Hippocampal formation (tissue), 2 donors: ENCODE measurements at regions not wholly inside any gene's neighbourhood (a gene's known extent, or its start where the extent isn't known, plus 50 kb on each side); places are given as distances from the start of the nearest gene placed in this dataset.
"Not testable (repeated sequence)": the region's sequence is repeated elsewhere in the genome, so short reads cannot be mapped to it uniquely, and the experiment has no call there.

Source experiments
- DNase-seq, 2 donors: peaks; one replicate each; lab custom pipeline; 2025; lab: John Stamatoyannopoulos, UW

DNA sequence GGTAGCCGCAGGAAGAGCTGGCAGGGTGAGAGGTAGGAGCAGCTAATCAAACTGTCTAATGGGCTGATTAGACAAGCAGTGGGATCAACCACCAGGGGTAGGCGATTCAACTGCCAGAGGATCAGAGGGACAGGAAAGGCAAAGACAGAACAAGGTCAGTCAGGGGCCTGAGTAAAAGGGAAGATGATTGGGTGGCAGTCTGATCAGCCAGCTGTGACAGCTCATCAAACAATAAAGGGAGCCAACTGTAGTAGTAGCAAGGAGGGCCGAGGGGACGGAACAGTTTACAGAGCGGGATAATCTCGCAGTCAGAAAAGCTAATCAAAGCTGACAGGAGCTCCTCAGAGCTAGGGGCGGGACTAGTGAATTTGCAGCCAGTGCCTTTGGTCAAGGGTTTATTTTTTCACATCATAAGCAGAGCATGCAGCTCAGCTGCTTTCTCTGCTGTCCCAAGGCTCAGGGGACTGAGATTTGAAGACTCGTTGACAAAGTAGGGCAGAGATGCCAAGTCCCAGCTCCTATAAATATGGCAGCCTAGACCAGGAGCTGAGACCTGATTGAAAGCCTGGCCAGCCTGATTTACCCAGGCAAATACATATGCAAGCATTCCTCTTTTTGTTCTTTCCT, 418.2 kb downstream of the GABRG2 start:
- DNase-seq = no peak

DNA sequence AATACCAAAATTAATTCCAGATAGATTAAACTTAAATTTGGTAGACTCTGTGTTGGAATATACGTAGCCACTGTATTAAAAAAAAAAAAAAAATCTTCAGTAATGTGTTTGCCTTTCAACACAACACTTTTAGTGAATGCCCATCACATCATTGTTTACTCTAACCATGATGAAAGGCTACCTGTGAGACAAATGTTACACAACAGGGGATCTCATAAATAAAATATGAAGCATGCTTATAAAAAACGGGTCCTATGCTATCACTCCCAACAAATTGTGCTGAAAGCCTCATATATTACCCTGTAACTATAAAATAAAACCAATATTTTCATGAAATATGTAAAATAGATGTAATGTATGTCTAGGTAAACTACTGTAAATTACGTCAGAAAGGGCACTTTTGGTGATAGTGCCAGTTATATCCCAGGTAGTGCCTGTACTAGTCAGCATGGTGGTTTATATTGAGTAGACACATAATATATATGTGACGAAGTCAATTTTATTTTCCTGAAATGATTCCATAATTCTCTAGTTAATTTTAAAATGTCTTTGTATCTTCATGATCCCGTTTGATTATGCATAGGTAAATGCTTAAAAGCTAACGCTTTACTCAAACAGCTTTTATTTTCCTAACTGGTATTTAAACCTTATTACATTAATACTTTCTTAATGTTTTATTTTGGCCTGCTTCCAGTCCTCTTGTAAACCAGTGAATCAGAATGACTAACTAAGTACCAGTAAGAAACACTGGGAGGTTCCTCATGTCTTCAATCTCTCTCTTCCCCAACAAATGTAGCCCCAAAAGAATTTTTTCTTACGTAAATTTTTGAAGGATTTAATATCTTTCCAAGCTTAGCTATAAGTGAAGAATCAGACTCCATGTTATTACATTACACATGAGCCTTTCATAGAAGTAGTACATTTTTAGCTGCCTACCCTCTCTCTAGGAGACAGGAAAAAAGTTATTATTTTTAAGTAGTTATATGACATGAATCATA, 420.3 kb downstream of the GABRG2 start:
- no peak for DNase-seq

DNA sequence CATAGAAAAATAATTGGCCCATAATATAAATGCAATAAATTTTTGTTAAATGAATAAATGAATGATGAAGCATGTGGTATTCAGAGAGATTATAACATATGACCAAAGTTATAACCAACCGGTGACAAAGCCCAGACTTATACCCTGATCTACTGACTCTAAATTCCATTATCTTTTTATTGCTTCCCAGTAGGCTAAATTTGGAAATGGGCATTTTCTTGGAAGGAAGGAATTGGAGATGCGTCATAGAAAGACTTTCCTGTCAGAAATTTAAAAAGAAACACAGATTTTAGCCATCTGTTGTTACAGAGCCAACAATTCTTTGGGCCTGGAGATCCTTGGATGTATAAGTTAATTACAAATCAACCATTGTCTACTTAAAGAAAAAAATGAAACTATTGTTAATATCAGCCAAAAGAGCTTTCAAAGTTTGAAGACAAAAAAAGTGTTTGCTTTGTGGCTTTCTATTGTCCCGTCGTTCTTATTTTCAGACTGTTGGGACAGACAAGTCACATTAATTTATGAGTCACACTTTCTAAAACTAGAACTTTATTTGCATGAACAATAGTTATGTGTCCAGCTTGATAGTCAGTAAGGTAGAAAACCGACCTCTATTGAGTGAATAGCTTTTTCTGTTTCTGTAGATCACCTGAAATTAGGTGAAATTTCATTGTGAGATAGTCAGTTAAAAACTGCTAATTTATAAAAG, 428.7 kb downstream of the GABRG2 start:
- DNase-seq = no peak

DNA sequence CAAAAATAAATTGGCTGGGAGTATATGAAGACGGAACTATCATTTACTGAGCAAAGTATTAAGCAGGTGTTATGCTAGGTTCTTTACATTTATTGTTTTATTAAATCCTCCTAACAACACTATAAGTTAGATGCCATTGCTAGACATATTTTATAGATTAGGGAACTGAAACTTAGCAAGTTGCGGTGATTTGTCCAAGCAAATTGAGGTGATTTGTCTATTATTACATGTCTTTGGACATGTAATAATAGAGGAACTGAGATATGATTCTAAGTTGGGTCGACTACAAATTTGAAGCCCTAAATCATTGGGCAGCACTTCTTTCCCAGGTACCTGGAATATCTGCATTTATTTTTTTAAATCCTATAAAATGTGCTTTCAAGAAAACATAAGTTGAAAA, 429.9 kb downstream of the GABRG2 start:
- no peak for DNase-seq

DNA sequence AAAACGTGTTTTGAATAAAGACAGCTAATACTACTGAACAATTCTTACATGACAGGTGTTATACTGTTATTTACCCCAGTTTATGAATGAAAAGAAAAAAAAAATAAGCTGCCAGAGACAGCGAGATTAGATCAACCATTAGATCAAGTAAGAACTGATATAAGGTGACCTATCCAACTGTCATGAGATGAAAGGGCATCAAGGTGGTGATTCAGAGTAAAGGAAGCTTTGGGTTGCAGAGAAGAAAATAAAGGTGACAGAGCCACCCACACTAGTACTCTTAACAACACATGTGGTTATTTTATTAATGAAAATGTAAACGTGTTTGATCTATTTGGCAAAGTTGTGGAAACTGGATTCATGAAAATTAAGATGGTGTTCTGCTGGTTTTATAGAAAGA, 435.2 kb downstream of the GABRG2 start:
- no peak for DNase-seq

DNA sequence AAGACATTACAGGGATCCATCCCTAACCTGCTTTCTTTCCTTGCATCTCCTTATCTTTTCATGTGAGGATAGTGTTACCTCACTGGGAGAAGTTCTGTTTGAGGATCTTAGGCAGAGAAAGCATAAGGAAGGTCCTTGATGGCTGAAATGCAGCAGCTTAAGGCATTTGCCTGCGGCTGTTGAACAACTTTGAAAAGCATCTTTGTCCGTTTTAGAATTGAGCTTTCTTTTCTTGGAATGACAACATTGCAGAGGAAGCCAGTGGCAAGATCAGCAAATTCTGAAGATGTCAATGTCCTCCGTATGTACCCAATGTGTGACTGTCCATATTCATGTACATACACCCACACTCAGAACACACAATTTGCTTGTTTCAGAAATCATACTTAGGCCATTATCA, 436.2 kb downstream of the GABRG2 start:
- no peak for DNase-seq

DNA sequence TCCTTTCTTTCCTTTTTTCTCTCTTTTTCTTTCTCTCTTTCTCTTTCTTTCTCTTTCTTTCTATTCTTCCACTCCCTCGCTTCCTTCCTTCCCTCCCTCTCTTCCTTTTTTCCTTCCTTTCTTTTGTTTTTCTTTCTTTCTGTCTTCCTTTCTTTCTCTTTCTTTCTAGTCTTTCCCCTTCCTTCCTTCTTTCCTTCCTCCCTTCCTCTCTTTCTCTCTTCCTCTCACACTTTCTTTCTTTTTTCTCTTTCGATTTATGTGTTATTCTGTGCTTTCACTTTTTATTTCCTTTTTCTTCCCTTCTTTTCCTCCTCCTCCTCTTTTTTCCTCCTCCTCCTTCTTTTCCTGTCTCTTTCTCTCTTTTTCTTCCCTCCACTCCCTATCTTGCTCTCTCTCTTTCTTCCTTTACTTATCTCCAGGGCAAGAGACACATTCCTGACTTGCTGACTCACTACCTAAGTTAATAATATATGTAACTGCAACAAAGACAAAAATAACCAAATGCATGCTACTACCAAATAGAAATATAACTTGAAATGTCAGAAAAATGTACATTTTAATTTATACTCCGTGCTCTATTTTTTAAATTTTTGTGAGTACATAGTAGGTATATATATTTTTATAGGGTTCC, 445.5 kb downstream of the GABRG2 start:
- DNase-seq = no peak

DNA sequence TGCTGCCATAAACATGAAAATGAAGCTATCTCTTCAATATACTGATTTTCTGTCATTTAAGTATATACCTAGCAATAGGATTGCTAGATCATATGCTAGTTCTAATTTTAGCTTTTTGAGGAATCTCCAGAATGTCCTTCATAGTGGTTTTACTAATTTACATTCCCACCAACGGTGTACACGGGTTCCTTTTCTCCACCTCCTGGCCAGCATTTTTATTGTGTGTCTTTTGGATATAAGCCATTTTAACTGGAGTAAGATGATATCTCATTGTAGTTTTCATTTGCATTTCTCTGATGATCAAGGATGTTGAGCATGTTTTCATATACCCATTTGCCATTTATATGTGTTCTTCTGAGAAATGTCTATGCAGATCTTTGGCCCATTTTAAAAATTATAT, 446.5 kb downstream of the GABRG2 start:
- no peak for DNase-seq

DNA sequence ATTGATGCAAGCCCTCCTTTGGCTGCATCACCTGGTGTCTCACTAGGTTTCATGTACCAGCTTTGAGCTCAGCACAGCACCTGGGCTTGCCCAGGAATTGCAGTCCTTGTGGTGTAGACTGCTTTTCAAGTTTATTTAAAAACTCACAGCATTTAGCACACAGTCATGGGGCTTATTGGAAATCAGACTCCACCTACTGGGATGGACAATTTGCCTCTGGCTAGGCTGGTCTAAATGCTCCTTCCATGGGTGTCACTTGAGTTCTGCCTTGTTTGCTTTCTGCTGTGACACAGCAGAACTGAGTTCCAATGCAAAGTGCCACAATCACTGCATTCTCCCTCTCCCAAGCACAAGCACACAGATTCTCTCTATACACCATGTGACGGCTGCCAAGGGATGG, 453.3 kb downstream of the GABRG2 start:
- no peak for DNase-seq

DNA sequence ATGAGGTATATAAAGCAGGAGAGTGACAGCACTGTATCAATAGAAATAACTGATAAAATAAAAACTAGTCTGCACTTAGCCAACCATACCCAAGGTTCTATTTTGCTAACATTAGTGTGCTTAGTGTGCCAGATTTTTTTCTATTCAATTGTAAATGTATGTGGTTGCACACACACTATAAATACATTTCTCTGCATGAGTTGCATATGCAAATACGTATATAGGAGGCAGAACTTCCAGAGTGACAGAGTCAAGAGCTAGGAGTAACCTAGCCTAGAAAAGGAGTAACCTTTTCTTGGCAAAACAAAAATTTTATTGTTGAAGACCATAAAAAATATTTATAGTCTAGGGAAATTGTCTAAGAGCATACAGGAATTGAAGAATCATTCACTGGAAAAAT, 461.6 kb downstream of the GABRG2 start:
- DNase-seq = no peak

DNA sequence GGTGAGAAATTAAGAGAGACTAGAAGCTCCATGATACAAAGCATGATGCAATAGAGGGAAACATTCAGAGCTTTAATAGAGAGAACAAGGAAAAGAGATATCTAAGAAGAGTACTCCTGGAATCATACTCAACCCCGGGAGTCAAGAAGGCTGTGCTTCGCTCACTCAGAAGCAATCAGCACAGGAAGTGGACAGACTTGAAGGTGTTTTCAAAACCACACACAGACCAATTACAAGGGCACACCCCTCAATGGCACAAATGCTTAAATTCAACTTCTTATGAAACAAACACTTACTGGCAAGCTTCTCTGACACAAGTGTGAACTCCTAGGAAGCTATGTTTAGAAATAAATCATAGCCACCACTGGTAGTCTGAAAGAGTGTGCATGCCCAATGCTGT, 462.3 kb downstream of the GABRG2 start:
- DNase-seq = no peak

DNA sequence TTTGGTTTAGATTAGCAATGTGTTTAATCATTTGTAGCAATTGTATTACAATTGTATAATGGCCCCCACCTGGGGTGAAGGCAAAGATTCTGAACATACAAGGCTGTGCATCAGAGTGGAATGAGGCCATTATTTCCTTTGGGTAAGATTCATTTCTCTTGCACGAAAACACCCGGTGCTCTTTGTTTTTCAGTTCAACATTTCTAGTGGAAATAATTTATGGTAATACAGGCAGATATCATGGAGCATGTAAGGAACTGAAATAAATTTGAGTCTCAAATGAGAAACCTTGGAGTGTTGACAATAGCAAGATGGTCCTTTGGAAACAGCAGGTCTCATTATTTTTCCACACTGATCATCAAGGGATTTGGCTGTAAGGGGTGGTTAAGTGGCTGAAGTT, 475.9 kb downstream of the GABRG2 start:
- no peak for DNase-seq

DNA sequence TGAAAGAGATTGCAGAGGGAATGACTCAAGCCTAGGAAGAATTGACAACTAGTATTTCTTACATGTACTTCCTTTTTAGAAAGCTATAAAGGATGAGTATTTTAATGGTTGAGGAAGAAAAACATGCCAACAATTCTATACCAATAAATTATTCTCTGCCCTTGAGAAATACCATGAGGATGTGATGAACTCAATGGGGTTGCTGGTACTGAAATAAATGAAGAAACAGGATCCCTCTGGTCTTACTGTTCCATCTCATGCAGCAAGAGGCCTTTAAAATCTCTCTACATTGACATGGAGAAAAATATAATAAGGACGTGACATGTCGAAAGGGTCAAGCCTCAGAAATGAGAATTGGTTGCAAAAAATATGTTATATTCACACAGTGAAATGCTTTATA, 477.3 kb downstream of the GABRG2 start:
- DNase-seq = no peak

DNA sequence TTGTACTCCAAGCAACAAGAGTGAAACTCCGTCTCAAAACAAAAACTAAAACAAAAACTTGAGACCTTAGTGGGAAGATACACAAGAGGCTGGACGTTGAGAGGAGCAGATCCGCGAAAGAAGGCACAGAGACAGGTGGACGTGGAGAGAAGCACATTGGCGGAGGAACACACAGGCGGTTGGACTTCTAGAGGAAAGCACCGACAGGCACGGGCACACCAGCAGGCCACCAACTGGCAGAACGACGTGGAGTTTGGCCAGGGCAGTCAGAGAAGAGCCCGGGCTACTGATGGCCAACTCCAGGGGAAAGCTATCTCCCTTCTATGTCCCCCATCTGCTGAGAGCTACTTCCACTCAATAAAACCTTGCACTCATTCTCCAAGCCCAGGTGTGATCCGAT, 482.7 kb downstream of the GABRG2 start:
- DNase-seq = no peak

DNA sequence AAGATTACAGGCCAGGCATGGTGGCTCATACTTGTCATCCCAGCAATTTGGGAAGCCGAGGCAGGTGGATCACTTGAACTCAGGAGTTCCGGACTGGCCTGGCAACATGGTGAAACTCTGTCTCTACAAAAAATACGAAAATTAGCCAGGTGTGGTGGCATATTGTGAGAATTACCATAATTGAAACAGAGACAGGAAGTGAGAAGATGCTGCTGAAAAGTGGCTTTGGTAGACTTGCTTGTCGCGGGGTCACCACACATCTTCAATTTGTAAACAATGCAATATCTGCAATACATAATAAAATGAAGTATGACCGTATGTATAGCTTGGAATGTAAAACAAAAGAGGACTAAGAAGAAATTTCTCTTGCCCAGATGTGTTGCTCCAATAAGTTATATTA, 490.5 kb downstream of the GABRG2 start:
- no peak for DNase-seq

DNA sequence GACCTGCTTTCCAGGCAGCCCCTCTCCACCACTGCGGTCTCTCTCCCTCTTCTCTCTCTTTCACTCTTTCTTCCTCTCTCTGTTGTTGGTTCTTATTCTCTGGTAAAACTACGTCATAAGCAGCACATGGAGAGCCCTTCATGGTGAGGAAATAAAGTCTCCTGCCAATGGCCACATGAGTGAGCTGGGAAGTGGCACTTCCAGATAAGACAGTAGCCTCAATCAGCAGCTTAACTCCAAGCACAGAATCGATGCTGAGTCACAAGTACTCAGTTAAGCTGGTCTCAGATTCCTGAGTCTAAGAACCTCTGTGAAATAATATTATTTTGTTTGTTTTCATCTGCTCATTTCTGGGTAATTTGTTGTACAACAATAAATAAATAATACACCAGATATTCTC, 500.1 kb downstream of the GABRG2 start:
- DNase-seq = no peak

DNA sequence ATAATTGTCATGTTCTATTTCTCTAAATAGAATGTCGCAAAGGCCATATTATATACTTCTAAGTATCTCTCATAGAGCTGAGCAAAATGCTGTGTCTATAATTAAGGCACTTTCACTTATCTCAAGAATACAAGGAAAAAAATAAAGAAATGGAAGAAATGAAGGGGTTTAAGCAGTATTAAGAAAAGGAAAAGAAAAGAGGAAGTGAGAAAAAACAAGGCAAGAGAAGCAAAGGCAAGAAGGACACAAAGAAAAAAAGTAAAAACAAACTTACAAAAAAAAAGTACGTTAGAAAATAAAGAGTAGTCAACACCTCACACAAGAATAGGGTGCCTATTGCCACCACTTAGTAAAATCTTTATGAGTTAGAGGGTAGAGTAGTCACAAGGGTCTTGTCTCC, 506.2 kb downstream of the GABRG2 start:
- no peak for DNase-seq

DNA sequence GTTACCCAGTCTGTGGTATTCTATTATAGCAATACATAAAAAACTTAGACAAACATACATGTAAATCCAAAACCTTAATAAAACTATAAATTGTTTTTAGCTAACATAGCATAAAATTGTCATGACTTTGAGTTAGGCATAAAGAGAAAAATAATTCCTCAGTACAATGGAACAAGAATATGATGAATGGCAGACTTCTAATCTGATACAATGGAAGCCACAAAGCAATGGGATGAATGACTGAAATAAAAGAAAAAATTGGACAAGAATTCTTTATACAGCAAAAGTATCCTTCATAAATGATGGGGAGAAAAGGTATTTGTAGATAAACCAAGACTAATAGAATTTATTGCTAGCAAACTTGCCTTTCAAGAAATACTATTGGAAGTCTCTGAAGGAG, 524.2 kb downstream of the GABRG2 start:
- no peak for DNase-seq

DNA sequence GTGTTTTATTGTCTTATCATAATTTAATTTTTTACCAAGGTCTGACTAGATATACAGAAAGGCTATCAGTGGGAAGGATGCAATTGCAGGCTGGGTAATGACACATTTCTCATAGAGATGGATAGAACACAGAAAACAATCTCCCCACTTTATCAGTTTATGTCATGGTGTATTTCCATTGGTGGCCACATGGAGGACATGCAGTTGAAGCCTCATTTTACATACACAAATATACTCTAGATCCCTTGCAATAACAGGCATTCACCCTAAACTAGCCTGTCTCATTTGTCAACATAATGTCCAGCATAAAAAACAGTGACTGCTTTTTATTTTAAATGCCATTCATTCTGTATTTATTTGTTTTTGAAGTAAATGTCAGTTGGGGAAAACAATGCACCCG, 526.3 kb downstream of the GABRG2 start:
- no peak for DNase-seq

DNA sequence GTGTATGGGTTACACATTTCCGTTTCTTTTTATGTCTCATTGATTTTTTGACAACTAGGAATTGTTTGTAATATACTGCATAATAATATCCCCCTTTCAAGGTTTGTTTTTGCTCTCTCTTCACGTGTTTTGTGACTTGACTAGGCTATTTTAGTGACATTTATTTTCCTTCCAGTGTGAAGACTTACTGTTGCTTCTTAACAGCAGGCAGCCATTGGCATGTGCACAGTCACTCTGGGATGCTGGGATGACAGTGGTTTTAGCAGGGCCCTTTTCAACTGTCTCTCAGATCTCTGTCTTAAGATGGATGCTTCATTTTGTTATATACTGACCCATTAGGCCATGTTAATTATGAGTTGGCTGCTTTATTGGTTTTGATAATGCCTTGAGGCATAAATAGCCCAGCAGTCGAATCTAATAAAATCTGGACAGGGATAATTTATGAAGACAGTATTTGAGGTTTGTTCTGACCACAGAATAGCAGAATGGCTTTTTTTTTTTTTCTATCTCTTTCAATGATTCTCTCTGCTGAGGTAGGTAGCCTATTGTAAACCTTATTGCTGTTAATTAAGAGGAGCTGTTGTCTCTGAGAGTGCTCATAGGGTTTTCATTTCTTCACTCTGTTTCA, 536.0 kb downstream of the GABRG2 start:
- DNase-seq = no peak

DNA sequence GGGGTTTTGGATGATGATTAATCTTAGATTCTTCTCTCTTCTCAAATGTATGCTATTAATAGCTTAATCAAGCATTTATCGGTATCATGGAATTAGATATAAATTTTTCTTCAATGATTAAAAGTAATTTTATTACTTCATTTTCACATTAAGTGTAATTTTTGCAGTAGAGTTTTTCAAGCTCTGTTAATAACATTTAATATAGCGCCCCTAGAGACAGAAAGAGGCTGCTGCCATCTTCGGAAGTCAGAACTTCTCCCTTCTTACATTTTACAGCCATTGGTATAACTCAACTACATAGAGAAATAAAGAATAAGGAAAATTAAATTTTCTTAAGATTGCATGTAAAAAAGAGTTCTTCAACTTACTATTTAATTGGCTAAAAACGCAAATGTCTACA, 540.3 kb downstream of the GABRG2 start:
- no peak for DNase-seq

DNA sequence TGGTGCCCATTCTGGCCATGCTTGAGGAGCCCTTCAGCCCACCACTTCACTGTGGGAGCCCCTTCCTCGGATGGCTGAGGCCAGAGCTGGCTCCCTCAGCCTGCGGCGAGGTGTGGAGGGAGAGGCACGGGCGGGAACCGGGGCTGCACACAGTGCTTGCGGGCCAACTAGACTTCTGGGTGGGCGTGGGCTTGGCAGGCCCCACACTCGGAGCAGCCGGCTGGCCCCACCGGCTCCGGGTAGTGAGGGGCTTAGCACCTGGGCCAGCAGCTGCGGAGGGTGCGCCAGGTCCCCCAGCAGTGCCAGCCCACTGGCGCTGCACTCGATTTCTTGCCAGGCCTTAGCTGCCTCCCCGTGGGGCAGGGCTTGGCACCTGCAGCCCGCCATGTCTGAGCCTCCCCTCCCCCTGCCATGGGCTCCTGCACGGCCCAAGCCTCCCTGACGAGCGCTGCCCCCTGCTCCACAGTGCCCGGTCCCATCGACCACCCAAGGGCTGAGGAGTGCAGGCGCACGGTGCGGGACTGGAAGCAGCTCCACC, 554.2 kb downstream of the GABRG2 start:
- not testable (repeated sequence) for DNase-seq
